MCF 10A (cell line): ENCODE measurements at regions not wholly inside any gene's neighbourhood (a gene's known extent, or its start where the extent isn't known, plus 50 kb on each side); places are given as distances from the start of the nearest gene placed in this dataset.

Experiments
- BruUV-seq: library from RNA; stranded (reverse); fragments of 400-500 nt; replicated peaks from 2 replicates; lab custom pipeline; 2021; lab: Mats Ljungman, UMichigan
- CTCF ChIA-PET: fragments of 300-600 bp; sonication (Branson Sonifier 250); formaldehyde crosslinking; extraction: SDS; loops from one replicate; lab custom pipeline; 2021; ENCODE audit warnings: antibody characterized with exemption, inconsistent platforms; lab: Yijun Ruan, JAX
- POLR2A ChIA-PET: fragments of 300-600, 350-650 bp; sonication (Branson Sonifier 250); formaldehyde crosslinking; extraction: SDS; loops from one replicate; lab custom pipeline; 2020; ENCODE audit warnings: antibody characterized with exemption, inconsistent platforms; lab: Yijun Ruan, JAX
- DNase-seq: peaks from one replicate; pipeline ENCODE4 v3.0.0-alpha.2; 2018; ENCODE audit not compliant: unreplicated experiment
- H3K27ac Mint-ChIP-seq: one replicate; pipeline ENCODE4 v1.8.0; 2022; ENCODE audit warnings: mild to moderate bottlenecking, low read depth, mixed read lengths; ENCODE audit not compliant: unreplicated experiment
- H3K27me3 Mint-ChIP-seq: one replicate; pipeline ENCODE4 v1.8.0; 2022; ENCODE audit warnings: mixed read lengths; ENCODE audit not compliant: insufficient read depth, unreplicated experiment
- H3K36me3 Mint-ChIP-seq: one replicate; pipeline ENCODE4 v1.8.0; 2022; ENCODE audit warnings: mild to moderate bottlenecking, moderate library complexity, mixed read lengths; ENCODE audit not compliant: insufficient read depth, unreplicated experiment
- H3K4me1 Mint-ChIP-seq: one replicate; pipeline ENCODE4 v1.8.0; 2022; ENCODE audit warnings: mixed read lengths; ENCODE audit not compliant: insufficient read depth, unreplicated experiment
- H3K4me3 Mint-ChIP-seq: one replicate; pipeline ENCODE4 v1.8.0; 2022; ENCODE audit warnings: mild to moderate bottlenecking, moderate library complexity, mixed read lengths; ENCODE audit not compliant: unreplicated experiment
- H3K9me3 Mint-ChIP-seq: one replicate; pipeline ENCODE4 v1.8.0; 2022; ENCODE audit warnings: mixed read lengths; ENCODE audit not compliant: unreplicated experiment
- intact Hi-C: fragments of 100-400 bp; cut with micrococcal nuclease; formaldehyde crosslinking; loops from 2 replicates; pipeline ENCODE4 v1.14.1; 2022
- TF ChIP-seq, protein P1 (sequence below): fragments of 200-600 bp; IDR thresholded peaks from one replicate; pipeline ENCODE4 v1.8.0; 2022; ENCODE audit warnings: antibody characterized with exemption, mild to moderate bottlenecking; ENCODE audit not compliant: unreplicated experiment

DNA sequence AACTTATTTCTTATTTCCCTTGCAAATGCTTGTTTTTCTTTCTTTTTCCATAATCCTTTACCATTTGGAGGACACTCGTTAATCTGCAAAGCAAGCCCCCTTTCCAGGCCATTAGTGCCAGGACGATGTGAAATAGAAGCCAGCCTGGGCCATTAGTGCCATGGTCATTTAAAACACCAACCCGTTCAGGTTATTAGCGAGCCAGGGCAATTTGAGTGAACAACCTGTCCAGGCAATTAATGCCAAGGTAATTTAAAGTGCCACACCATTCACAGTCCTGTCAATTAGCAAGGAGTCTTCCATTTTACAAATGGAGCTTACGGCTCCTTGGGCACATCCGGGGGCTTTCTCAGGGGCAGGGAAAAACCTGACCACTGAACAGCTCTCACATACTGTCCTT lies 370.6 kb downstream of the HRH4 start:
- ChIA-PET CTCF (no interaction called here), POLR2A (no interaction called here)
- BruUV-seq, result no TSS peak
- H3K4me1 Mint-ChIP-seq, result no peaks in the 10 kb centered on the region
- H3K9me3 Mint-ChIP-seq, result peaks cover 11% of the 10 kb centered on the region
- no peaks in the 10 kb centered on the region for H3K36me3 Mint-ChIP-seq
- DNase-seq, result no peak
- intact Hi-C loops, result no loop called here
- H3K27me3 Mint-ChIP-seq, result no peaks in the 10 kb centered on the region
- H3K27ac Mint-ChIP-seq, result no peak overlapping the region
- TF ChIP-seq, protein P1, sequence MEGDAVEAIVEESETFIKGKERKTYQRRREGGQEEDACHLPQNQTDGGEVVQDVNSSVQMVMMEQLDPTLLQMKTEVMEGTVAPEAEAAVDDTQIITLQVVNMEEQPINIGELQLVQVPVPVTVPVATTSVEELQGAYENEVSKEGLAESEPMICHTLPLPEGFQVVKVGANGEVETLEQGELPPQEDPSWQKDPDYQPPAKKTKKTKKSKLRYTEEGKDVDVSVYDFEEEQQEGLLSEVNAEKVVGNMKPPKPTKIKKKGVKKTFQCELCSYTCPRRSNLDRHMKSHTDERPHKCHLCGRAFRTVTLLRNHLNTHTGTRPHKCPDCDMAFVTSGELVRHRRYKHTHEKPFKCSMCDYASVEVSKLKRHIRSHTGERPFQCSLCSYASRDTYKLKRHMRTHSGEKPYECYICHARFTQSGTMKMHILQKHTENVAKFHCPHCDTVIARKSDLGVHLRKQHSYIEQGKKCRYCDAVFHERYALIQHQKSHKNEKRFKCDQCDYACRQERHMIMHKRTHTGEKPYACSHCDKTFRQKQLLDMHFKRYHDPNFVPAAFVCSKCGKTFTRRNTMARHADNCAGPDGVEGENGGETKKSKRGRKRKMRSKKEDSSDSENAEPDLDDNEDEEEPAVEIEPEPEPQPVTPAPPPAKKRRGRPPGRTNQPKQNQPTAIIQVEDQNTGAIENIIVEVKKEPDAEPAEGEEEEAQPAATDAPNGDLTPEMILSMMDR, result no peak
- H3K4me3 Mint-ChIP-seq, result no peak overlapping the region

DNA sequence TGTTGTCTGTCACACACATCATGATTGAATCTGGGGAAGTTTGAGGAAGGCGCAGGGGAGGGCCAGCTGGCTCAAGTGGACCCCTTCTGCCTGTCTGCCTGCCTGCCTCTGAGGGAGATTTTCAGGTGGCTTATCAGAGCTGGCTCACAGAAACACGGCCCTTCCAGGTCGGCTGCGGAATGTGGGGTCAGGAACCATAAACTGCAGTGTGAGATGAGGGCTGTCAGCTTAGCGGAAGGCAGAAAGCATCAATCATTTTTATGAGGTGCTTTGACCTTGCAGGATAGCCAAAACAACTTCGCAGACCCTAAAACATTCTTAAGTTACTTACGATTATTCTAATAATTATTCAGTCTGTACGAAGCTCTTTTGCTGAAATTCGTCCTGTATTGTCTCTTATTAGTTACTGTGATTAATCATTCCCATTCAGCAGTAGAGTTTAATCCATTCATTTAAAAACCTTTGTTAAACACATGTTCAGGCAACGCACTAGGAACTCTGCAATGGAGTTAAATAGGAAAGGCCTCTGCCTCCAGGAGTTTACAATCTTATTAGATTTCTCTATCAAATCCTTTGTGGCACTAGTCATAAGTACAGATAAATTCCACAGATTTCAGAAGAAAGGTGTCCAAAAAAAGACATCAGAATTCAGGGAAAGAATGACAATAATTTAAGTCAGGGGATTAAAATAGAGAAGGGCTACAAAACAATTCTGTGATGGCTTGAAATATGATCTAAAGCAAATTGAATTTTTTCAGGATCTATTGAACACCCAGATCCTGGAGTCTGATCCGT lies 371.6 kb downstream of the HRH4 start:
- no peaks in the 10 kb centered on the region for H3K4me1 Mint-ChIP-seq
- POLR2A ChIA-PET, result no interaction called here
- no peaks in the 10 kb centered on the region for H3K27me3 Mint-ChIP-seq
- no peak overlapping the region for H3K27ac Mint-ChIP-seq
- CTCF ChIA-PET, result no interaction called here
- no peak overlapping the region for H3K4me3 Mint-ChIP-seq
- no TSS peak for BruUV-seq
- H3K9me3 Mint-ChIP-seq, result peaks cover 11% of the 10 kb centered on the region
- TF ChIP-seq, protein P1, result no peak
- no peak for DNase-seq
- intact Hi-C loops, result no loop called here
- no peaks in the 10 kb centered on the region for H3K36me3 Mint-ChIP-seq

DNA sequence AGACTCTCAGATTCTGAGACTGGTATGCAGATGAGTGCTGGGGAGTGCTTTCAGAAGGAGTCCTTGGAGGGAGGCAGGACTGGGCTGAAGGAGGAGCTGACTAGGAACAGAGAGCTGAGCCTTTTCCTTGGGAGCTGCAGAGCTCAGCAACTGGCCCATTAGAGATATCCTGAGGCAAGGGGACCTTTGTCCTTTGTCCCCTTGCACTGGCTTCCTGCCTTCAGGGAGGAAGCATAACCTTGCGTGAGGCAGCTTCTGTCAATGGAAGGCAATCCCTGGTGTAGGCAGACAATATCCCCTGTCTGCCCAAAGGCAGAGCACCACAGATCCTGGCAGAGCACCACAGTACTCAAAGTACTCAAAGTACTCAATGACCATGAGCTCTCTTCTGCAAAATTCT lies 375.3 kb downstream of the HRH4 start:
- TF ChIP-seq, protein P1, result no peak
- CTCF ChIA-PET, result no interaction called here
- Mint-ChIP-seq H3K9me3 (peaks cover 6% of the 10 kb centered on the region), H3K36me3 (no peaks in the 10 kb centered on the region), H3K4me1 (no peaks in the 10 kb centered on the region), H3K4me3 (no peak overlapping the region), H3K27me3 (no peaks in the 10 kb centered on the region), H3K27ac (no peak overlapping the region)
- intact Hi-C loops, result no loop called here
- no TSS peak for BruUV-seq
- POLR2A ChIA-PET, result interaction anchor here (0.7 kb wide), 1 partner anchor 185 kb away, joined by 3 read pairs; no protein-coding TSS in a partner anchor
- DNase-seq, result no peak

DNA sequence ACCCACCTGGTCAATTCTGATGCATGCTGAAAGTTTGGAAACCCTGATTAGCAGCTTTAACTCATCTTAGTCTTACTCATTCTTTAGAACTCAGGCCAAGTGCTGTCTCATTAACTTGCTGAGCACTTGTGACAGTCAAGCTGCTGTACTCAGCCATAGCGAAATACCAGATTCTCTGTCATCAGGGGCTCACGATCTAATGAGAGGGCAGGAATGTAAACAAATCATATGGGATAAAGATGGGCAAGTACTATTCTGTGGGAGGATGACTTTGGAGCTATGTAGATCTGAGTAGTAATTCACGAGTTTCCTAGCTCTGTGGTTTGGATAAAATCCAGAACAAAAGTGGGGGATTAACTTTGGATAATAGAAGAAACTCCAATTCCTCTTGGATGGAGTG lies 376.6 kb downstream of the HRH4 start:
- H3K4me1 Mint-ChIP-seq, result no peaks in the 10 kb centered on the region
- intact Hi-C loops, result no loop called here
- no TSS peak for BruUV-seq
- TF ChIP-seq, protein P1, result no peak
- ChIA-PET CTCF (no interaction called here), POLR2A (no interaction called here)
- H3K27me3 Mint-ChIP-seq, result no peaks in the 10 kb centered on the region
- no peaks in the 10 kb centered on the region for H3K36me3 Mint-ChIP-seq
- H3K9me3 Mint-ChIP-seq, result peaks cover 13% of the 10 kb centered on the region
- no peak overlapping the region for H3K4me3 Mint-ChIP-seq
- DNase-seq, result no peak
- H3K27ac Mint-ChIP-seq, result no peak overlapping the region
